ENCODE measurements at regions not wholly inside any gene's neighbourhood (a gene's known extent, or its start where the extent isn't known, plus 50 kb on each side); places are given as distances from the start of the nearest gene placed in this dataset.

DNA sequence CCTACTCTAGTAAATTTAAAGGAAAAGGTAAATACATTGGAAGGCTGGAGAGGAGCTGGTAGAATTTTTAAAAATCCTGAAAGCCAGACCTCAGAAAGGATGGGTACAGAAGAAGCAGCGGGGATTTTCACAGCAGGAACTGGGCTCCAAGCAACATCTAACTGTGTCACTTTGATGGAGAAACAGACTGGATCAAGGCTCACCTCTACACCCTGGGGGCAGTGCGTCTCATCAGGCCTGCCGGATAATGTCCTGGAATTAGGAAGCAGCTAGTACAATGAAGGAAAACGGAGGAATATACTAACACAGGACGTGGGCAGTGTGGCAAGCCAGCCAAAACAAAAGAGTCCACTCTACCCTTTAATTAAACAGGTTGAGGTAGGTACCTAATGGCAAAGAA is 463.6 kb downstream of the TAF11L14 start:
- no peaks in the 10 kb centered on the region for H3K27me3 Mint-ChIP-seq
- no peaks in the 10 kb centered on the region for H3K9me3 Mint-ChIP-seq (ENCODE audit: low read depth)
- H3K4me3 Mint-ChIP-seq (ENCODE audit: low read depth) = no peak overlapping the region
- H3K27ac Mint-ChIP-seq = no peak overlapping the region
- no peak for DNase-seq (ENCODE audit: low spot score, unreplicated experiment)
- TF ChIP-seq, protein P1, sequence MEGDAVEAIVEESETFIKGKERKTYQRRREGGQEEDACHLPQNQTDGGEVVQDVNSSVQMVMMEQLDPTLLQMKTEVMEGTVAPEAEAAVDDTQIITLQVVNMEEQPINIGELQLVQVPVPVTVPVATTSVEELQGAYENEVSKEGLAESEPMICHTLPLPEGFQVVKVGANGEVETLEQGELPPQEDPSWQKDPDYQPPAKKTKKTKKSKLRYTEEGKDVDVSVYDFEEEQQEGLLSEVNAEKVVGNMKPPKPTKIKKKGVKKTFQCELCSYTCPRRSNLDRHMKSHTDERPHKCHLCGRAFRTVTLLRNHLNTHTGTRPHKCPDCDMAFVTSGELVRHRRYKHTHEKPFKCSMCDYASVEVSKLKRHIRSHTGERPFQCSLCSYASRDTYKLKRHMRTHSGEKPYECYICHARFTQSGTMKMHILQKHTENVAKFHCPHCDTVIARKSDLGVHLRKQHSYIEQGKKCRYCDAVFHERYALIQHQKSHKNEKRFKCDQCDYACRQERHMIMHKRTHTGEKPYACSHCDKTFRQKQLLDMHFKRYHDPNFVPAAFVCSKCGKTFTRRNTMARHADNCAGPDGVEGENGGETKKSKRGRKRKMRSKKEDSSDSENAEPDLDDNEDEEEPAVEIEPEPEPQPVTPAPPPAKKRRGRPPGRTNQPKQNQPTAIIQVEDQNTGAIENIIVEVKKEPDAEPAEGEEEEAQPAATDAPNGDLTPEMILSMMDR (IDR thresholded peaks at IDR 0.05; ENCODE audit: unreplicated experiment) = no peak
- H3K36me3 Mint-ChIP-seq (ENCODE audit: insufficient read depth) = no peaks in the 10 kb centered on the region
- H3K4me1 Mint-ChIP-seq (ENCODE audit: low read depth) = no peaks in the 10 kb centered on the region

DNA sequence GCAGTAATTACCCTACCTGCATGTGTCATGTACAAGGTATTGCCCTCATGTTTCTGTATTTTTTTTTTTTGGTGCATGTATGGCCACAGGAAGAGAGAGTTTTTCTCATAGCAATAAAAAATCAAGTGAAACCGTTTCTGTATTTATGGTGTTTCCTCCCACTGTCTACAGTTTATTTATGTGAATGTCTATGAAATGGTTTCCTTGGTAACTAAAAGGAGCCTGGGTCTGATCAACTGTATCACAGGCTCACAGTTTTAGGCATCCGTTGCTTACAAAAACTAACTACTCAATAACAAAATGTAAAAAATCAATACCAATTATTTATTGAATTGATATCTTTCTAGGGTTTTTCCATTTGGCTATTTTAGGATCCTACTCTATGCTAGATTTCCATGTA is 464.4 kb downstream of the TAF11L14 start:
- no peaks in the 10 kb centered on the region for H3K4me1 Mint-ChIP-seq (ENCODE audit: low read depth)
- DNase-seq (ENCODE audit: low spot score, unreplicated experiment) = no peak
- no peak overlapping the region for H3K4me3 Mint-ChIP-seq (ENCODE audit: low read depth)
- no peaks in the 10 kb centered on the region for H3K9me3 Mint-ChIP-seq (ENCODE audit: low read depth)
- H3K27ac Mint-ChIP-seq = no peak overlapping the region
- TF ChIP-seq, protein P1 (IDR thresholded peaks at IDR 0.05; ENCODE audit: unreplicated experiment) = no peak
- H3K27me3 Mint-ChIP-seq = no peaks in the 10 kb centered on the region
- H3K36me3 Mint-ChIP-seq (ENCODE audit: insufficient read depth) = no peaks in the 10 kb centered on the region

DNA sequence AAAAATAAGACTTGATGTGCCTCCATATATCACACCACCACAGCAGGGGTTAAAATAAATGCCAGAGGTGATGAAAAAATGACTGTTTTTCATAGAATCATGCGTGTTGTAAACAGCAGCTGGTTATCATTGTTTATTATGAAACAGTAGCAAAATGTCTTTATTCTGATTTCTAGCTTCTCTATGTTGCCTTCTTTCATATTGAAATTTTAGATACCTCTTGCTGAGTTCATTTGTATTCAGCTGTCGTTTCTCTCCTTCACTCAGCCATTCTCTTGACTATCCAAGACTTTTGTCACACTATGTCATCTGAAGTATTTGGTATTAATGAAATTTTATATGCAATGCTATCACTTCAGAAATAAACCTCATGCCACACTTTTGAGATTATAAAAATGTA is 465.0 kb downstream of the TAF11L14 start:
- Mint-ChIP-seq H3K36me3 (ENCODE audit: insufficient read depth) (no peaks in the 10 kb centered on the region), H3K9me3 (ENCODE audit: low read depth) (no peaks in the 10 kb centered on the region), H3K27me3 (no peaks in the 10 kb centered on the region), H3K27ac (no peak overlapping the region), H3K4me1 (ENCODE audit: low read depth) (no peaks in the 10 kb centered on the region), H3K4me3 (ENCODE audit: low read depth) (no peak overlapping the region)
- TF ChIP-seq, protein P1 (IDR thresholded peaks at IDR 0.05; ENCODE audit: unreplicated experiment) = no peak
- no peak for DNase-seq (ENCODE audit: low spot score, unreplicated experiment)

DNA sequence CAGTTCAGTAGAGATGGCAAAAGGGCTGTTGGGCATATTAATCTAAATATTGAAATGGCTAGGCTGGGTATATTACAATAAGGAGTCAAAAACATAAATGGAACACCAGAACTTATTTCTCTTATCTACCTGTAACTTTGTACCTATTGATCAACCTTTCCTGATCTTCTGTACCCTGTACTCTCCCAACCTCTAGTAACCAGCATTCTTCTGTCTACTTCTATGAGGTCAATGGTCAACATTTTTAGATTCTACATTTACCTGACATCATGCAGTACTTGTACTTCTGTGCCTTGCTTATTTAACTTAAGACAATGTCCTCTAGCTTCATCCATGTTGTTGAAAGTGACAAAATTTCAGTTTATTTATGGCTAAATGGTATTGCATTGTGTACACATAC is 467.3 kb downstream of the TAF11L14 start:
- H3K36me3 Mint-ChIP-seq (ENCODE audit: insufficient read depth) = no peaks in the 10 kb centered on the region
- H3K9me3 Mint-ChIP-seq (ENCODE audit: low read depth) = no peaks in the 10 kb centered on the region
- no peaks in the 10 kb centered on the region for H3K27me3 Mint-ChIP-seq
- TF ChIP-seq, protein P1 (IDR thresholded peaks at IDR 0.05; ENCODE audit: unreplicated experiment) = no peak
- H3K4me3 Mint-ChIP-seq (ENCODE audit: low read depth) = no peak overlapping the region
- peaks cover under 1% of the 10 kb centered on the region for H3K4me1 Mint-ChIP-seq (ENCODE audit: low read depth)
- no peak for DNase-seq (ENCODE audit: low spot score, unreplicated experiment)
- H3K27ac Mint-ChIP-seq = no peak overlapping the region

DNA sequence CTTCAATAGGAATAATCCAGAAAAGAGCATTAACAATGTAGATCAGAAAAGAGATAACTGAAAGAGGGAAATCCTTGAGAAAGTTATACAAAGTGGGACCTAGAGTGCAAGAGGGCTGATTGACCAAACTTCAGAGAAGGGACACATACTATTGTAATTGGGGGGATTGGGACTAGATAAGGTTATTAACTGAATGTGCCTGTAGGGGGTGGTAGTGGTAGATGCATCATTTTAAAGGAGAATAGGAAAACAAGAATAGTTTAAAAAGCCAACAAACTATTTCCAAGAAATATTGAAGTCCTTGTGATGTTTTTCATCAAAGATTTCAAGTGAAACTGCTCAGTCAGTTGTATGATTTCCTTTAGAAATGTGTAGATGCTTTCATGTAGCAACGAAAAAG is 468.5 kb downstream of the TAF11L14 start:
- Mint-ChIP-seq H3K36me3 (ENCODE audit: insufficient read depth) (no peaks in the 10 kb centered on the region), H3K27me3 (no peaks in the 10 kb centered on the region), H3K4me3 (ENCODE audit: low read depth) (no peak overlapping the region), H3K9me3 (ENCODE audit: low read depth) (no peaks in the 10 kb centered on the region), H3K4me1 (ENCODE audit: low read depth) (peaks cover 2% of the 10 kb centered on the region), H3K27ac (no peak overlapping the region)
- TF ChIP-seq, protein P1 (IDR thresholded peaks at IDR 0.05; ENCODE audit: unreplicated experiment) = no peak
- DNase-seq (ENCODE audit: low spot score, unreplicated experiment) = no peak

Data from progenitor cell of endocrine pancreas (in vitro differentiated cells).